GM19467 (cell line): ENCODE measurements at regions not wholly inside any gene's neighbourhood (a gene's known extent, or its start where the extent isn't known, plus 50 kb on each side); places are given as distances from the start of the nearest gene placed in this dataset.

ENCODE experiments used
- ATAC-seq: cut with Tn5 transposase; IDR thresholded peaks from one replicate; pipeline ENCODE4 v1.9.1; 2021; ENCODE audit warnings: mild to moderate bottlenecking, moderate library complexity; ENCODE audit not compliant: unreplicated experiment

GRCh38 chr1:199857108-199857507, 170.4 kb upstream of the NR5A2 start:
- no peak for ATAC-seq

- no peak for ATAC-seq
These were observed 170.0 kb upstream of the NR5A2 start for GRCh38 chr1:199857516-199857915.

GRCh38 chr1:199858171-199858570, 169.3 kb upstream of the NR5A2 start:
- no peak for ATAC-seq

- ATAC-seq = no peak
These were observed 168.7 kb upstream of the NR5A2 start for GRCh38 chr1:199858856-199859255.

GRCh38 chr1:199859491-199859933, 168.0 kb upstream of the NR5A2 start:
- no peak for ATAC-seq

GRCh38 chr1:199861020-199861795, 166.3 kb upstream of the NR5A2 start:
- no peak for ATAC-seq

GRCh38 chr1:199862047-199862446, 165.5 kb upstream of the NR5A2 start:
- ATAC-seq = no peak

GRCh38 chr1:199866210-199866617, 161.3 kb upstream of the NR5A2 start:
- no peak for ATAC-seq

- ATAC-seq = no peak
These were observed 159.9 kb upstream of the NR5A2 start for GRCh38 chr1:199867601-199868000.

GRCh38 chr1:199868777-199869176, 158.7 kb upstream of the NR5A2 start:
- ATAC-seq = no peak

GRCh38 chr1:199875337-199875736, 152.2 kb upstream of the NR5A2 start:
- no peak for ATAC-seq

- no peak for ATAC-seq
These were observed 151.7 kb upstream of the NR5A2 start for GRCh38 chr1:199875856-199876255.

- ATAC-seq = no peak
These were observed 149.8 kb upstream of the NR5A2 start for GRCh38 chr1:199877526-199878384.

- ATAC-seq = no peak
These were observed 148.7 kb upstream of the NR5A2 start for GRCh38 chr1:199878823-199879222.

- no peak for ATAC-seq
These were observed 128.9 kb upstream of the NR5A2 start for GRCh38 chr1:199898654-199899053.

GRCh38 chr1:199901341-199901740, 126.2 kb upstream of the NR5A2 start:
- no peak for ATAC-seq

GRCh38 chr1:199907361-199907760, 120.1 kb upstream of the NR5A2 start:
- ATAC-seq = no peak

GRCh38 chr1:199909137-199909536, 118.4 kb upstream of the NR5A2 start:
- no peak for ATAC-seq

GRCh38 chr1:199913318-199913717, 114.2 kb upstream of the NR5A2 start:
- ATAC-seq = no peak

GRCh38 chr1:199914546-199914945, 113.0 kb upstream of the NR5A2 start:
- ATAC-seq = no peak

- no peak for ATAC-seq
These were observed 109.2 kb upstream of the NR5A2 start for GRCh38 chr1:199918196-199918769.

- no peak for ATAC-seq
These were observed 106.9 kb upstream of the NR5A2 start for GRCh38 chr1:199920635-199921034.
